Stimulated activated CD4-positive, alpha-beta T cell treated with anti-CD3 and anti-CD28 coated beads, TNF-alpha, amount 100 ng/mL, for 48 hours (primary cell): ENCODE measurements at regions not wholly inside any gene's neighbourhood (a gene's known extent, or its start where the extent isn't known, plus 50 kb on each side); places are given as distances from the start of the nearest gene placed in this dataset.
"Not testable (repeated sequence)": the region's sequence is repeated elsewhere in the genome, so short reads cannot be mapped to it uniquely, and the experiment has no call there.

Experiments used
- DNase-seq, 3 donors: peaks; one replicate each; pipeline ENCODE4 v3.0.0-alpha.2; 2020; ENCODE audit warnings: low read depth in 3 of 3

- no peak for DNase-seq
Observed at GRCh38 chr14:37650356-37651037, 55.1 kb downstream of the TTC6 start.

DNA sequence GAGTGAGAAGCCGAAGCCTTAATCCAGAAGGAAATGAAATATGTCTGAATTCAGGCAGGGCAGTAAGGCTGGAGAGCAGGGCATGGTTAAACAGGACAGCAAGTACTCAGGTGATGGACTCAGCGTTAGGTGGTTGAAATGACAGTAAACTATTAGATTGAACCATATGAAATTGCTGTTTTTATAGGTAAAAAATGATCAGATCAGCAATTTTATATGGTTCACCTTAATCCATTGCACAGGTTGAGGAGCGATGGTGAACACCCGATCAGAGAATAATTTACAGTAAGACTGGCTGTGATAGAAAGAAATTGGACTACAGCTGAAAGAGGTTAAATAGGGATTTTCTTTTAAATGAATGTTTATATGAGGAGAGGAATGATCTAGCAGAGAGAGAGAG, 56.6 kb downstream of the TTC6 start:
- DNase-seq = no peak

DNA sequence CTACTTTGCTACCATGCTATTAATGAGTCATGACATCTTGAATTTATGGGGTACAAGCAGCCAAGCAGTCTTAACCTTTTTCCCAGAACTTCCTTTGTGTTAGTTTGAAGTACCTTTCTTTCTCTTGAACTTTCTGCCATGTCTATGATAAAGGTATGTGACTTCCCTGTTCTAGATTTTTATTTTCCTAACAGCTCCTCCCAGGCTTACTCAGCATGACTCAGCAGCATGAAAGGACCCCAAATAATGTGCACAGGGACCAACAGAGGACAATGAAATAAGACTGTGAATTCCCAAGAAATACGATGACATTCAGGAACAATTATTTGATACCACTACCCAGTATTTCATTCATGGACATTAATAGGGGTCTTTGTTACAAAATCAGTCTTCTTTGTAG, 60.0 kb downstream of the TTC6 start:
- DNase-seq = no peak

GRCh38 chr14:37658156-37658555, 62.7 kb downstream of the TTC6 start:
- no peak for DNase-seq

DNA sequence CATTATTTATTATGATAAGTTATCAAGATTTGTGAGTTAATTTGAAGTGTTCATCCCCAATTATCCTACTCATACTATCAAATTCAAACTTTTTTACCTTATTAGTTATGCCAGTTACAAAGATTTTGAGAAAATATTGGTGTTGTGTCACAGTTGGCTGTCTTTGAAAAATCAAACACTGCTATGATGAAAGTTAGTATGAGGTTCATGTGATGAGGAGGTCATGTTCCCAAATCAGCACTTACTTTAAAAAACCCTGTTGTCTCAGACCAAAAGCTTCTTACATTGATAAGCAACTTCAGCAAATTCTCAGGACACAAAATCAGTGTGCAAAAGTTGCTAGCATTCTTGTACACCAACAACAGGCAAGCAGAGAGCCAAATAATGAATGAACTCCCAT, 68.1 kb downstream of the TTC6 start:
- no peak for DNase-seq

GRCh38 chr14:37665479-37665878, 70.0 kb downstream of the TTC6 start:
- DNase-seq = no peak

DNA sequence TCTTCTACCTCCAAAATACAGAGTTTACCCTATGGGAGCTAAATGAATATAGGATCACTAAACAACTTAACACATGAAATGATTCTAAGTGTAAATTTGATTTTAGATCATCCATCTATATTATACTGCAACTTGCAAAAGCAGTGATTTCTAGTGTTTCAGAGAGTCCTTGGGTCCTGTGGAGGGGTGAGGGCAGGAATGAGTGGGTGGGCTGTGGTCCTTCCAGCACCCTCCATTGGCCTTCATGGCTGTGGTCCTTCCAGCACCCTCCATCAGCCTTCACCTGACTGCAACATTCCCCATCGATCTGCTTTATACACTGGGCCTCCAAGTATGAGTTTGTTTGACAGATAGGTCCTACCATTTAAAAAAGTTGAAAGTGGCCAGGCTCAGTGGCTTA, 70.5 kb downstream of the TTC6 start:
- no peak for DNase-seq

DNA sequence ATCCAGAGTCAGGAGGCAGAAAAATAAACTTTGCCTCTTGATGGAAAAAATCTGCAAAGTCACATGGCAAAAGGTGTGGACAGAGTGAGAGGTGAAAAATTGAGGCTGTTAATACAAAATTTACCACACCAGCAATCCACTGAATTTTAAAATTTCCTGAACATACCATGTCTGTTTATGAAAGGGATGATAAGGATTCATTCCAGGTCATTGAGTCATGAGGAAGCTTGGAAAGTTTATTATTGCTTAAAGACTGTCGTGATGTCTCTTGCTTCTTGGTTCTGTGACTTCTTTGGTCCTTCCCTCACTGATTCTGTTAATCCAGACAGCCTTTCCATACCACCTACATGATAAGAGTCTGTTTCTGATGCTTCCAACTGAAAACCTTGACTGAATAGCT, 73.2 kb downstream of the TTC6 start:
- DNase-seq = no peak

DNA sequence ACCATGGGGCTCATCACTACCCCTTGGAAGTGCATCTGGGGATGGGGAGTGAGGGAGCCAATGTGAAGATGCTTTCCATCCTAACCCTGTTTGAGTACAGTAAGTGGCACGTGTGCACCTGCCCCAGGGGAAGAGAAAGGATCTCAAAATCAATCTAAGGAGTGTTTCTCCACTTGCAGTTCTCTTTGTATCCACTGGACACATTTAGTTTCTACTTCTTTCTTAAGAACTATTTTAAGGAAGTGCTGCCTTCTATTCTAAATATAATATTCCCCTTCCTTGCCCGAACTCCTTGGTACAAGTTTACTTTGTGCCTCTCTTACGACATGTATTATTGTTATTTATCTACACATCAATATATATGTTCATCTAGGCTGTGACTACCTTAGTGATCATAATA, 73.8 kb downstream of the TTC6 start:
- DNase-seq = no peak

DNA sequence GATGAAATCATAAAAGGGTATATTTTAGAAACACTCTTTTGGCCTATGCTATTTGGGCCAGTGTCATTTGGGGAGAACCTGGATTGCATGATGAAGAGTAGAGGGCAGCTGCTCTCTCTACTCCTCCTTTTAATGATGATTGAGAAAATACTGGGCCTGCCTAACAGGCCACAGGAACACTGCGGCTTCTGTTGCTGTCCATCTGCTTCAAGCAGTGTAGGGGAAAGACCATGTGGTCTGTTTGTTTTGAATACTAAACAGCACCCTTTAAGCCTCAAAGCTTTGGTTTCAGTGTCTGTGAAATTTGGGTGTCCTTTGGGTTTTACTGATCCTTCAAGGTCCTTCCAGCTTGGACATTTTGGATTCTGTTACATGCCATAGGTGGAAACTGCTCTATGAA, 78.0 kb downstream of the TTC6 start:
- DNase-seq = no peak

GRCh38 chr14:37678916-37679315, 83.5 kb downstream of the TTC6 start:
- no peak for DNase-seq

GRCh38 chr14:37681486-37681885, 86.1 kb downstream of the TTC6 start:
- DNase-seq = no peak

GRCh38 chr14:37692680-37693079, 97.3 kb downstream of the TTC6 start:
- not testable (repeated sequence) for DNase-seq

DNA sequence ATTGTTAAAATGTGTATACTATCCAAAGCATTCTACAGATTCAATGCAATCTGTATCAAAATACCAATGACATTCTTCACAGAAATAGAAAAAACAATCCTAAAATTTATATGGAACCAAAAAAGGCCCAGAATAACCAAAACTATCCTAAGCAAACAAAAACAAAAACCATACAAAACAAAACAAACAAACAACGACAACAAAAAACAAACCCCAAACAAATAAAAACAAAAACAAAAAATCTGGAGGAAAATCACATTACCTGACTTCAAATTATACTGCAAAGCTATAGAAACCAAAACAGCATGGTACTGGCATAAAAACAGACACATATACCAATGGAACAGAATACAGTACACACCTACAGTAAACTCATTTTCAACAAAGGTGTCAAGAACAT, 98.0 kb downstream of the TTC6 start:
- DNase-seq = not testable (repeated sequence)

DNA sequence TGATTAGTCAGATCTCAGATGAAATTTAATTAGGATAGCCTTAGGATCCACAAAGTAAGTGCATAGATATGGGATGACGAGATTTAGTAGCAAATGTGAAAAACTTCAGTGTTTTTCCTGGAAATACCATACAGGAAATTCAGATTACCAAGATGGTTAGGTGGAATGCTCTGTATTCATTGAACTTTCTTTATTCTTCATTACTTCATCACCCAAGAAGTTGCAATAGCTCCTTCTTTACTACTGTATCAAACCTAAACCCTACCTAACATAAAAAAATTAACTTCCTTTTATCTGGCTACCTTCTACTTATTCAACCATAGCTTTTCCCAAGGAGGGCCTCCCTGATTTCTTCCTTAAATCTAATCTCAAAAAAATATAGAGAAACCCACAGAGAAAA, 100.4 kb downstream of the TTC6 start:
- DNase-seq = no peak

GRCh38 chr14:37697489-37698121, 102.2 kb downstream of the TTC6 start:
- DNase-seq = no peak

- no peak for DNase-seq
Observed at GRCh38 chr14:37698840-37699777, 103.7 kb downstream of the TTC6 start.

GRCh38 chr14:37707716-37708115, 112.3 kb downstream of the TTC6 start:
- no peak for DNase-seq

- no peak for DNase-seq
Observed at GRCh38 chr14:37708481-37708880, 113.1 kb downstream of the TTC6 start.

DNA sequence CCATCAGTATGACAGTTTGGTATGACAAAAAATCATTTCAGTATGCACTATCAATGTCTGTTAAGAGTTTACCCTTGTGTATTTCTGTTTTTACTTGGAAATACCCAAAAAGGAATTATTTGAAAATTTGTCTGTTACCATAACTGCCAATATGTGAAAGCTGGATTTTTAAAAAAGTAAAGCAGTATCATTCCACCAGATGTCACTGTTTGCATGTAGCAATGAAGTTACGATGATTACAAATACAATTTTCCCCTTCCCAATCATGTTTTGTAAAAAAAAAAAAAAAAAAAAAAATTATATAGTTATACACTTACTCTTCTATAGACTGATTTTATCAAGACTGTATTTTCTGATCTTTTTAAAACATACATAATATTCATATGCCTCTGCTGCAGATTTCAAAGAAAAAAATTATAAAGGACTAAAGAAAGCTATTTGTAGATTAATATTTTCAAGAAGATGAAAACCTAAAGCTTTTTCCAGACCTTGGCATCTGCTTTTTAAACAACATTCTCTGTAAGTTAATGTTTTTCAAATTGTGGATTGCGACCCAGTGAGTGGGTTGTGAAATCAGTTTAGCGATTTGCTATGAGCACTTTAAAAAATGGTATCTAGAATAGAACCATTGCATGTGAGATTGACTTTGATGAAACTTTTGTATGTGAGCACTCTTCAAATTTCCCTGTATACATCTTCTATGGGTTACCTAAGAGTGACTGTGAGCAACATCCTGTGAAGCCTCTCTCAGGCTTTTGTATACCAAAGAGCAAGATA, 114.2 kb downstream of the TTC6 start:
- DNase-seq = no peak

GRCh38 chr14:37711356-37711830, 116.0 kb downstream of the TTC6 start:
- no peak for DNase-seq
